ENCODE measurements at regions not wholly inside any gene's neighbourhood (a gene's known extent, or its start where the extent isn't known, plus 50 kb on each side); places are given as distances from the start of the nearest gene placed in this dataset.
A peak's percentile ranks its signal among the peaks of the same experiment; 100 is the strongest.

DNA sequence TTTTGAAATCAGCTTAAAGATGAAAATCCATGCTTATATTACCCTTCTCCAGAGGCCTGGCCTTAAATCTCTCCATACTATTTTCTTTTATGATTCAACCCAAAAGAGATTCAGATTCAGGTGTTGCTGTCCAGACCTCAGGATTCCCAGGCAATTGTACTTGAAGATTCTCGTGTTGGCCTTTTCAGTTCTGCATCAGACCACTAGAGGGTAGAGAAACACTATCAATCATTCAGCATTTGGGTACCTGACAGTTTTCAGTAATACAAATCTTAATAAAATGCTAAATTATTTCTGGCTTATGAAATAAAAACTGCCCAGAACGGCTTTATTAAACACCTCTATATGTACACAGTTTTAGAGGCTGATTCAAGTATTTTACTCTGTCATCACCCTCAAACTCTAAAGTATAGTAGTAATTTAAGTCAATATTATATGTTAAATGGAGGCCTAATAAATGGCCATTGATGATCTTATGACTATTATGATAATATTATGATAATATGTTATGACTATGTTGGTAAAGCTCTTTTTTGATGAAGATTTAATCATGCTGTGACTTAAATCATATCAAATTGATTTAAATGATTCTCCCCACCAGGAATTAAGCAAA, 301.1 kb downstream of the DUSP6 start:
- peak; percentile 59 for DNase-seq

GRCh38 chr12:89047856-89048418, 304.4 kb downstream of the DUSP6 start:
- no peak for DNase-seq

DNA sequence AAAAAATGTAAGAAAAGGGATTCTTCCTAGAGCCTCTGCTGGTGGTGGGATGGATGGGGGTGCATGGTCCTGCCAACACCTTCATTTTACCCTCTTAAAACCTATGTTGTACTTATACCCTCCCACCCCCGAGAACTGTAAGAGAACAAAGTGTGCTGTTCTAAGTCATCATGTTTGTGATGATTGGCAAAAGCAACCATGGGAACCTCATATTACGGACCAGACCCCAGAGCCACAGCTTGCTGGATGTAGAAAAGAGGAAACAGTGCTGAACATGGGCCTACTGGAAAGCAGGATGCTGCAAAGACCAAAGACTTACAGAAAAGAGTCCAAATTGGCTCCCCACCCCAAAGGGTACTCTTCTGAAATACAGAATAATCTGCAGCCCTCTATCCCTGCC, 311.2 kb downstream of the DUSP6 start:
- no peak for DNase-seq

GRCh38 chr12:89040146-89040964, 311.9 kb downstream of the DUSP6 start:
- no peak for DNase-seq

DNA sequence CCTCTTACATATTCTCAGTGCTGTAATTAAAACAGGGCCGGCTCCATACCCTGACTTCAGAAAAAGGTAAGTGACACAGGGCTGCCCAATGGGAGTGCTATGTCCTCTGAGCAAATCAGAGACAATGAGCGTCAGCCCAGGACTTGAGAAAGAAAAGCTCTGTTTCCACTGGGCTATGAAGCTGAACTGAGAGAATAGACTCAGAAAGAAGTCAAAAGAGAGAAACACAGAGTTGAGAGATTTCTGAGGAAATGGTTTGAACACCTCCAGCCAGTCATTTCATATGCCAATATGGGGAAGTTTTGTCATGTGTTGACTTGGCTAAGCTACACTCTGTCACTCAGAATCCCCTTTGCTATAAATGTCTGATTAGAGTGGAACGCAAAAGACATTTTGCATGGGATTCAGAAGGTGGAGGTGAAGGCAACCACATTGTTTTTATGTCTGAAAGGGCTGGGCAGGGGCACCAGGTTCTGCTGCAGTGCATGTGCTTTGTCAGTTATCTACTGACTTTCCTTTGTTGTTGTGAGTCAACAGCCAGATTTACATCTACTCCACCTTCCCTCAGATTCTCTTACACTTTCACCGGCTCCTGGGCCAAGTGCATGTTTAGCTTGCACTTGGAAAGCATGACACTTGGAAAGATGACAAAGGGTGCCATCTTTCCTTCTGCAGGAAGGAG, 313.3 kb downstream of the DUSP6 start:
- no peak for DNase-seq

GRCh38 chr12:89033062-89033461, 319.2 kb downstream of the DUSP6 start:
- DNase-seq = no peak

- DNase-seq = no peak
Observed at GRCh38 chr12:89029961-89030360, 322.3 kb downstream of the DUSP6 start.

DNA sequence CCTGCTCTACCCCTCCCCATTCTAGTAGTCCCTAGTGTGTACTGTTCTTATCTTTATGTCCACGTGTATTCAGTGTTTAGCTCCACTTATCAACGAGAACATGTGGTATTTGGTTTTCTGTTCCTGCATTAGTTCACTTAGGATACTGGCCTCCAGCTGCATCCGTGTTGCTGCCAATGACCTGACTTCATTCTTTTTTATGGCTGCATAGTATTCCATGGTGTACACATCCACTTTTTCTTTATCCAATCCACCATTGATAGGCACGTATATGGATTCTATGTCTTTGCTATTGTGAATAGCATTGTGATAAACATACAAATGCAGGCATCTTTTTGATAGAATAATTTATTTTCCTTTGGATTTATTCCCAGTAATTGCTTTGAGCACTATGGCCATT, 327.7 kb downstream of the DUSP6 start:
- DNase-seq = no peak

GRCh38 chr12:89023936-89024335, 328.4 kb downstream of the DUSP6 start:
- DNase-seq = peak; percentile 51

DNA sequence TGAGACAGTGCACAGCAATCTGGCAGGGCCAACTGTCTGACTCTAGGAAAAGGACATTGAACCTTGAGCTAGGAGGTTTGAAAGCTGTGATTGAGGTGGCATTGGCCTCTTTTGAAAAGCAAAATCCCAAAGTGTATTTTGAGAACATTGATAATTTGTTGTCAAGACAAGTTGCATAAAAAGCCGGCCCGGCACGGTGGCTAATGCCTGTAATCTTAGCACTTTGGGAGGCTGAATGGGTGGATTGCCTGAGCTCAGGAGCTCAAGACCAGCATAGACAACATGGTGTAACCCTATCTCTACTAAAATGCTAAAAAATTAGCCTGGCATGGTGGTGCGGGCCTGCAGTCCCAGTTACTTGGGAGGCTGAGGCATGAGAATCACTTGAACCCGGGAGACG, 331.6 kb downstream of the DUSP6 start:
- DNase-seq = no peak

- no peak for DNase-seq
Observed at GRCh38 chr12:89020121-89020480, 332.2 kb downstream of the DUSP6 start.

GRCh38 chr12:89019439-89020120, 332.7 kb downstream of the DUSP6 start:
- DNase-seq = peak; percentile 74

DNA sequence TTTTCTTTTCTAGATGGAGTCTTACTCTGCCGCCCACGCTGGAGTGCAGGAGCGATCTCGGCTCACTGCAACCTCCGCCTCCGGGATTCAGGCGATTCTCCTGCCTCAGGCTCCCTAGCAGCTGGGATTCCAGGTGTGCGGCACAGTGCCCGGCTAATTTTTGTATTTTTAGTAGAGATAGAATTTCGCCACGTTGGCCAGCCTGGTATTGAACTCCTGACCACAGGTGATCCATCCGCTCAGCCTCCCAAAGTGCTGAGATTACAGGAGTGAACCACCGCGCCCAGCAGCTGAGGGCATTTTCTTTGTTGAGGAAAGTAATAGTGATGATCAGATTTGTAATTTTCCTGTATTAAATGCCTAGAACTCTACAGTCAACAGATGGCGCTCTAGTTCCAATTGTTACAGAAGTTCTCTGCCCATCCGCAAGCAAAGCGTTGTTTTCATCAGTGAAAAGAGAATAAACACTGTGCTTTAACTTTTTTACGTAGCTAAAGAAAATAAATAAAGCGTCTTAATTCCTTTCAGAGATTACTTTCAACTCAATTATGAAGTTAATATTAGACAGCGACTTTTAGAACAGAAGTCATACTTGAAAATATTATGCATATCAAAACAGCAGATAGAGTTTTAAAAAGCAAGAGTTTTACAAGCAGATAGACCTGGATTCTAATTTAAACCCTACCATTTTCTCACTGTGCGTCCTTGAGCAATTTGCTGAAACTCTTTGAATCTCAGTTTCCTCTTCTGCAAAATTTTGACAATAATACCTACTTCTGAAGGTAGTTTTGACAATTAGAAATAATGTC, 335.1 kb downstream of the DUSP6 start:
- peak; percentile 70 for DNase-seq

- no peak for DNase-seq
Observed at GRCh38 chr12:89015419-89015818, 336.9 kb downstream of the DUSP6 start.

- DNase-seq = no peak
Observed at GRCh38 chr12:88998421-88998820, 353.9 kb downstream of the DUSP6 start.

DNA sequence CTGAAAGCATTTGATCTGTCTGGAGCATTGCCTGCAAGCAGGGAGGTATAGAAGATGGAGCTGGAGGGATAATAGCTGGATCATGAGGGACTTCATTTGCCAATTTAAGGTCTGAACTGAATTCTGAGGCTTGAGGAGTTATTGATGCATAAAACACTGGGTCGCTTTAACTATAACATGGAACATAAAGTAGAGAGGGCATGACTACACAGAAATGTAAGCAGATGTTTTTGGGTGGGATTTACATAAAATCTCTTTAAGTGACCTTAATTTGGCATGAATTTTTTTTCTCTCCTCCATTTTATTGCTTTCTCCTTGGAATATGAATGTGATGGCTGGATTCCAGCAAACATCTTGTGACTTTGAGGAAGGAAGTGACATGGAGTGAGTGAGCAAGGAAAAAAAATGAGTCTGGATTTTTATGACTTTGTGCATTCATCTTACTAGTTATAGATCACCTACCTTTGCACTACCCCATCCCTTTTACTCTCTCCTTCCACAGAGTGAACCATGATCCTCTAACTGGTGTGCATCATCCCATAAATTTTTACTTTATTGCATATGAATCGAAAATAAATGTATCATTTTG, 356.0 kb downstream of the DUSP6 start:
- DNase-seq = no peak

GRCh38 chr12:88994971-88995370, 357.3 kb downstream of the DUSP6 start:
- DNase-seq = no peak

- DNase-seq = no peak
Observed at GRCh38 chr12:88994537-88994936, 357.8 kb downstream of the DUSP6 start.

DNA sequence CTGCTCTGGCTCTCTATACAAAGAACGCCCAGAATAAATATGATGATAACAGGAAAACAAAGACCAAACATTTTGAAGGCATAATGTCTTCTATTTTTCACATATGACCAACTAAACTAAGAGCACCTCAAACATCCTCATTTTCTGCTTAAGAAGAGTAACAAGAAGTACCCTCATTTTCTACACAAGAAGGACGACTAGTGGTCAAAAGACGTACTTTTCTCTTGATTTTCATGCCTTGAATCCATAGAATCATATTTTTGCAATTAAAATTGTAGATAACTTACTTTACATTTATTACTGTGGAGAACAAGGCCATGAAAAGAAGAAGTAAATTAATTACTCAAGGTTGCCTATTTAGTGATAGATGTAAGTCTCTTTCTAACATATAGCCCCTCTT, 358.6 kb downstream of the DUSP6 start:
- peak; percentile 35 for DNase-seq

- no peak for DNase-seq
Observed at GRCh38 chr12:88986056-88986455, 366.2 kb downstream of the DUSP6 start.

DNA sequence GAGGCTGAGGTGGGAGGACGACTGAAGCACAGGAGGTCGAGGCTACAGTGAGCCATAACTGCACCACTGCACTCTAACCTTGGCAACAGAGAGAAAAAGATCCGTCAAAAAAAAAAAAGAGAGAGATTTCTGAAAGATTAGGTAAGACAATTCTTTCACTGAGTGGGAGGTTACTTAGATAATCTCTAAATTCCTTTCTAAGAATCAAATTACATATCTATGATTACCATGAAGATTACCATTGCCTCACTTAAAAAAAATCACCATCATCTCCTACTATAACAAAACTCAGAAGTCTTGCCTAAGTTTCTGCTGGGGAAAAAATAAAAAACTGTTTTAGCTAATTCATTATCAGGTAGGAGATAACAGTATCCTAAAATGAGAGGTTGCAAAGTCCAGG, 366.7 kb downstream of the DUSP6 start:
- DNase-seq = no peak

GRCh38 chr12:88985011-88985410, 367.3 kb downstream of the DUSP6 start:
- DNase-seq = no peak

Measured in retina (tissue), 1 donor.